GM12878 (cell line): ENCODE measurements at regions not wholly inside any gene's neighbourhood (a gene's known extent, or its start where the extent isn't known, plus 50 kb on each side); places are given as distances from the start of the nearest gene placed in this dataset.

Experiments used
- ATAC-seq: fragments of 200-7000 bp; cut with Tn5 transposase; 3 replicates; pipeline ENCODE4 v1.9.1; 2020; ENCODE audit warnings: mild to moderate bottlenecking, moderate library complexity
- BruUV-seq: library from RNA; stranded (reverse); fragments of 400-500 nt; replicated peaks from 2 replicates; lab custom pipeline; 2021; lab: Mats Ljungman, UMichigan
- CTCF ChIA-PET: fragments of 300-600 bp; sonication (Branson Sonifier 250); formaldehyde crosslinking; extraction: SDS; loops from one replicate; lab custom pipeline; 2021; ENCODE audit warnings: inconsistent platforms; lab: Yijun Ruan, JAX
- POLR2A ChIA-PET: fragments of 350-600 bp; formaldehyde crosslinking; extraction: SDS; loops from one replicate; lab custom pipeline; 2021; ENCODE audit warnings: inconsistent platforms; lab: Charles Lee
- RAD21 ChIA-PET: fragments of 300-600 bp; sonication (Branson Sonifier 250); formaldehyde crosslinking; loops from one replicate; lab custom pipeline; 2023; ENCODE audit warnings: antibody characterized with exemption; ENCODE audit not compliant: unreplicated experiment; lab: Charles Lee
- SMC1A ChIA-PET: fragments of 300-600 bp; sonication (Branson Sonifier 250); formaldehyde crosslinking; loops from one replicate; lab custom pipeline; 2023; ENCODE audit not compliant: unreplicated experiment, uncharacterized antibody; lab: Charles Lee
- DNase-seq: peaks from one replicate; pipeline ENCODE4 v3.0.0-alpha.2; 2011; ENCODE audit warnings: low read depth, low spot score
- FAIRE-seq: peaks from 3 replicates; lab custom pipeline; 2011; peaks lifted over from hg19 to GRCh38; lab: Jason Lieb, UNC
- H2AFZ ChIP-seq: 2 replicates; pipeline ENCODE4 v1.6.0; 2011; ENCODE audit warnings: low read depth, low read length, control low read depth; ENCODE audit not compliant: control insufficient read depth
- H3K27ac ChIP-seq: 2 replicates; pipeline ENCODE4 v1.5.1; 2011; ENCODE audit warnings: control low read depth; ENCODE audit not compliant: control insufficient read depth, insufficient read depth
- H3K27me3 ChIP-seq, 2 experiments: replicated peaks in 1 of 2; 2 replicates each; pipeline versions ENCODE4 v1.6.0 to v1.6.1; 2011; ENCODE audit warnings: low read length in 1 of 2; ENCODE audit not compliant: control insufficient read depth in 2 of 2, insufficient read depth in 2 of 2
- H3K36me3 ChIP-seq, 2 experiments: 2 replicates each; pipeline ENCODE4 v1.5.1; 2011; ENCODE audit warnings: low read length in 1 of 2; ENCODE audit not compliant: control insufficient read depth in 2 of 2, insufficient read depth in 2 of 2
- H3K4me1 ChIP-seq: 2 replicates; pipeline ENCODE4 v1.6.1; 2011; ENCODE audit warnings: mild to moderate bottlenecking, low read length, moderate library complexity, mixed read lengths; ENCODE audit not compliant: control insufficient read depth, insufficient read depth
- H3K4me2 ChIP-seq: 2 replicates; pipeline ENCODE4 v1.6.0; 2011; ENCODE audit warnings: control low read depth; ENCODE audit not compliant: control insufficient read depth, insufficient read depth
- H3K4me3 ChIP-seq: fragments of 200-600 bp; sonication (generic); 2 replicates; pipeline ENCODE4 v1.5.1; 2016
- H3K79me2 ChIP-seq: 2 replicates; pipeline ENCODE4 v1.6.0; 2011; ENCODE audit warnings: low read length; ENCODE audit not compliant: control insufficient read depth, insufficient read depth
- H3K9ac ChIP-seq: 2 replicates; pipeline ENCODE4 v1.8.0; 2011; ENCODE audit warnings: low read length, control low read depth, mixed read lengths; ENCODE audit not compliant: control insufficient read depth, insufficient read depth
- H3K9me3 ChIP-seq: replicated peaks from 3 replicates; pipeline ENCODE4 v1.5.1; 2011; ENCODE audit warnings: mild to moderate bottlenecking, low read length; ENCODE audit not compliant: control insufficient read depth, insufficient read depth
- H4K20me1 ChIP-seq: 2 replicates; pipeline ENCODE4 v1.6.0; 2011; ENCODE audit not compliant: control insufficient read depth, insufficient read depth
- E2F8 ChIP-seq: fragments of 450-650 bp; IDR thresholded peaks from 2 replicates; pipeline ENCODE4 v1.6.1; 2018; ENCODE audit warnings: mild to moderate bottlenecking, low read depth, moderate library complexity; ENCODE audit not compliant: partially characterized antibody
- EGR1 ChIP-seq, 2 experiments: IDR thresholded peaks; 1 replicate in 1 of 2; 2 replicates in 1 of 2; pipeline ENCODE4 v1.6.1; 2011 to 2012; ENCODE audit warnings: low read depth in 2 of 2, low read length in 2 of 2, borderline replicate concordance in 1 of 2, mild to moderate bottlenecking in 1 of 2, moderate library complexity in 1 of 2
- HDAC6 ChIP-seq: fragments of 200-600 bp; sonication (generic); IDR thresholded peaks from one replicate; pipeline ENCODE4 v1.8.0; 2017; ENCODE audit warnings: antibody characterized with exemption; ENCODE audit not compliant: unreplicated experiment
- IKZF2 ChIP-seq, 2 experiments: fragments of 450-650 bp; IDR thresholded peaks; 2 replicates each; pipeline ENCODE4 v1.6.1; 2017; ENCODE audit warnings: mild to moderate bottlenecking in 2 of 2, moderate library complexity in 2 of 2
- MAX ChIP-seq: IDR thresholded peaks from 2 replicates; pipeline ENCODE4 v1.6.1; 2012; ENCODE audit warnings: low read depth, low read length, improper control_type of control experiment
- POLR2A ChIP-seq: IDR thresholded peaks from 2 replicates; pipeline ENCODE4 v1.6.1; 2011; ENCODE audit warnings: low read depth, mild to moderate bottlenecking, low read length
- SMAD5 ChIP-seq: IDR thresholded peaks from 2 replicates; pipeline ENCODE4 v1.6.1; 2016; ENCODE audit warnings: antibody characterized with exemption, low read depth
- STAT1 ChIP-seq: fragments of 450-650 bp; conservative IDR thresholded peaks from 2 replicates; pipeline ENCODE4 v1.6.1; 2014; ENCODE audit warnings: antibody characterized with exemption, mild to moderate bottlenecking
- TAF1 ChIP-seq: IDR thresholded peaks from 2 replicates; pipeline ENCODE4 v1.6.1; 2011; ENCODE audit warnings: mild to moderate bottlenecking, low read depth, low read length, borderline replicate concordance
- TARDBP ChIP-seq: IDR thresholded peaks from 2 replicates; pipeline ENCODE4 v1.6.1; 2016; ENCODE audit warnings: borderline replicate concordance
- ZBTB40 ChIP-seq: fragments of 450-650 bp; IDR thresholded peaks from 2 replicates; pipeline ENCODE4 v1.6.1; 2016; ENCODE audit warnings: mild to moderate bottlenecking, moderate library complexity, borderline replicate concordance
- ZNF207 ChIP-seq: fragments of 450-650 bp; IDR thresholded peaks from 2 replicates; pipeline ENCODE4 v1.6.1; 2014; ENCODE audit warnings: antibody characterized with exemption, mild to moderate bottlenecking, borderline replicate concordance
- WGBS: methylation state at CpG from one replicate; pipeline ENCODE4 v1.1.6; 2016; ENCODE audit warnings: low lambda C conversion rate; ENCODE audit not compliant: insufficient replicate concordance, insufficient coverage; ENCODE audit errors: missing lambda C conversion rate; 5-methylcytosine and 5-hydroxymethylcytosine counted together
- in situ Hi-C: fragments of 300-500 bp; cut with MboI; formaldehyde crosslinking; loops from 9 replicates; pipeline ENCODE4 v1.14.3; 2018; ENCODE audit warnings: mixed read lengths
- intact Hi-C: fragments of 100-400 bp; cut with micrococcal nuclease; formaldehyde crosslinking; loops from one replicate; pipeline ENCODE4 v1.14.2; 2022; ENCODE audit not compliant: unreplicated experiment
- TF ChIP-seq, protein P1 (sequence below): fragments of 450-650 bp; IDR thresholded peaks from 2 replicates; pipeline ENCODE4 v1.6.1; 2017; ENCODE audit warnings: mild to moderate bottlenecking, moderate library complexity

DNA sequence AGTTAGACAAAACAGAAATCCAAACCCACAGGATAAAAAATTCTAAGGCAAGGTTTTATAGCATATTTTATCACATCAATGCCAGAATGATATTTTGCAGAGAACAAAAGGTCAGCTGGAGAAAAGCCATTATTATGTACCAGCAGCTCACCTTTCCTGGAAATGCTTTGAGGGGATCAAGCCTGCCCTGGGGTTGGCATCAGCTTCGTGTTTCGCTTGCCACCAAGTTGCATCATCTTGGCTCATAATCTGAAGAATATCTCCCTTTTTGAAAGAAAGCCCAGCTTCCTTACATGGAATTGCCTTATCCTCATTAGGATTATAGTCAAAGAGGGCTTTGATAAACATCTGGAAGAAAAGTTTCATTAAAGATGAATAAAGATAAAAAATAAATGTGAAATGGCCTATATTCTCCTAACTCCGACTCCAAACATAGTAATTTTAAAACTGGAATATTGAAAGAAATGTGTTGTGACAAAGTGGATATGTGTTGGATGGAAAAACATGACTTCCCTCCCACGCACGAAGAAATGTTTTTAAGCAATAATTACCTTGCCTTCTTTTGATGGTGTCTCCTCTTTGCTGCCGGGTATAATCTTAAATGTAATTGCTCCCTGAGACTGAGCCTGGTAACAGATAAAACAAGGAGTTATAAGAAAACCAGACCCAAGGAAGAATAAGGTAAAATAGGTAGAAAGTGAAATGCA lies 121.3 kb upstream of the ODAD2 start:
- Histone ChIP-seq H2AFZ (no peak overlapping the region), H3K4me2 (no peak overlapping the region), H3K27ac (no peak overlapping the region), H3K36me3 (no peaks in the 10 kb centered on the region), H4K20me1 (no peaks in the 10 kb centered on the region), H3K9ac (no peak overlapping the region), H3K9me3 (no peaks in the 10 kb centered on the region), H3K4me1 (no peaks in the 10 kb centered on the region), H3K27me3 (no peaks in the 10 kb centered on the region), H3K4me3 (no peak overlapping the region), H3K79me2 (no peaks in the 10 kb centered on the region)
- CTCF ChIA-PET = no interaction called here
- POLR2A ChIA-PET = no interaction called here
- BruUV-seq = no TSS peak
- no peak for ATAC-seq
- FAIRE-seq = no peak
- SMC1A ChIA-PET = interaction anchor here (1.8 kb wide), 1 partner anchor 10 kb away, joined by 4 read pairs; no protein-coding TSS in a partner anchor
- in situ Hi-C loops (no loop called here), intact Hi-C loops (no loop called here)
- 33% methylated on average over 6 of the region's 6 CpGs for WGBS
- no peak for DNase-seq
- RAD21 ChIA-PET = no interaction called here
- TF ChIP-seq, protein P1, sequence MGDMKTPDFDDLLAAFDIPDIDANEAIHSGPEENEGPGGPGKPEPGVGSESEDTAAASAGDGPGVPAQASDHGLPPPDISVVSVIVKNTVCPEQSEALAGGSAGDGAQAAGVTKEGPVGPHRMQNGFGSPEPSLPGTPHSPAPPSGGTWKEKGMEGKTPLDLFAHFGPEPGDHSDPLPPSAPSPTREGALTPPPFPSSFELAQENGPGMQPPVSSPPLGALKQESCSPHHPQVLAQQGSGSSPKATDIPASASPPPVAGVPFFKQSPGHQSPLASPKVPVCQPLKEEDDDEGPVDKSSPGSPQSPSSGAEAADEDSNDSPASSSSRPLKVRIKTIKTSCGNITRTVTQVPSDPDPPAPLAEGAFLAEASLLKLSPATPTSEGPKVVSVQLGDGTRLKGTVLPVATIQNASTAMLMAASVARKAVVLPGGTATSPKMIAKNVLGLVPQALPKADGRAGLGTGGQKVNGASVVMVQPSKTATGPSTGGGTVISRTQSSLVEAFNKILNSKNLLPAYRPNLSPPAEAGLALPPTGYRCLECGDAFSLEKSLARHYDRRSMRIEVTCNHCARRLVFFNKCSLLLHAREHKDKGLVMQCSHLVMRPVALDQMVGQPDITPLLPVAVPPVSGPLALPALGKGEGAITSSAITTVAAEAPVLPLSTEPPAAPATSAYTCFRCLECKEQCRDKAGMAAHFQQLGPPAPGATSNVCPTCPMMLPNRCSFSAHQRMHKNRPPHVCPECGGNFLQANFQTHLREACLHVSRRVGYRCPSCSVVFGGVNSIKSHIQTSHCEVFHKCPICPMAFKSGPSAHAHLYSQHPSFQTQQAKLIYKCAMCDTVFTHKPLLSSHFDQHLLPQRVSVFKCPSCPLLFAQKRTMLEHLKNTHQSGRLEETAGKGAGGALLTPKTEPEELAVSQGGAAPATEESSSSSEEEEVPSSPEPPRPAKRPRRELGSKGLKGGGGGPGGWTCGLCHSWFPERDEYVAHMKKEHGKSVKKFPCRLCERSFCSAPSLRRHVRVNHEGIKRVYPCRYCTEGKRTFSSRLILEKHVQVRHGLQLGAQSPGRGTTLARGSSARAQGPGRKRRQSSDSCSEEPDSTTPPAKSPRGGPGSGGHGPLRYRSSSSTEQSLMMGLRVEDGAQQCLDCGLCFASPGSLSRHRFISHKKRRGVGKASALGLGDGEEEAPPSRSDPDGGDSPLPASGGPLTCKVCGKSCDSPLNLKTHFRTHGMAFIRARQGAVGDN = no peak
- TF ChIP-seq STAT1 = no peak
- no peak for TF ChIP-seq MAX
- no peak for TF ChIP-seq EGR1 (IDR thresholded peaks at IDR 0.05; ENCODE audit: borderline replicate concordance in 1 of 2, low read depth in 2 of 2, low read length in 2 of 2)
- TF ChIP-seq IKZF2 (IDR thresholded peaks at IDR 0.05) = no peak
- TF ChIP-seq SMAD5 = no peak
- no peak for TF ChIP-seq POLR2A
- no peak for TF ChIP-seq HDAC6
- TF ChIP-seq TAF1 = no peak
- TF ChIP-seq E2F8 = no peak
- TF ChIP-seq ZBTB40 = no peak
- no peak for TF ChIP-seq ZNF207
- no peak for TF ChIP-seq TARDBP
